Tibial artery (tissue), 4 donors: ENCODE measurements at regions not wholly inside any gene's neighbourhood (a gene's known extent, or its start where the extent isn't known, plus 50 kb on each side); places are given as distances from the start of the nearest gene placed in this dataset.

ENCODE experiments used
- DNase-seq, 2 donors: peaks; one replicate each; pipeline ENCODE4 v3.0.0-alpha.2; 2019
- H3K27ac ChIP-seq, 2 donors: fragments of 200-600 bp; sonication (generic) in 1 of 2; 1 replicate in 1 of 2; 2 replicates in 1 of 2; pipeline ENCODE4 v1.5.1; 2018 to 2019; ENCODE audit warnings: mild to moderate bottlenecking in 1 of 2
- H3K27me3 ChIP-seq, 2 donors: fragments of 200-600 bp; sonication (generic) in 1 of 2; one replicate each; pipeline versions ENCODE4 v1.5.1 to v1.6.0; 2016 to 2019
- H3K36me3 ChIP-seq, 3 donors: fragments of 200-600 bp; sonication (generic) in 2 of 3; one replicate each; pipeline ENCODE4 v1.5.1; 2016 to 2019; ENCODE audit warnings: mild to moderate bottlenecking in 2 of 3
- H3K4me1 ChIP-seq, 4 donors: fragments of 200-600 bp; sonication (generic) in 2 of 4; 1 replicate in 3 of 4; 2 replicates in 1 of 4; pipeline ENCODE4 v1.5.1; 2016 to 2019
- H3K4me3 ChIP-seq, 2 donors: fragments of 200-600 bp; sonication (generic) in 1 of 2; 1 replicate in 1 of 2; 2 replicates in 1 of 2; pipeline ENCODE4 v1.5.1; 2018 to 2019; ENCODE audit warnings: mild to moderate bottlenecking in 2 of 2
- H3K9me3 ChIP-seq, 3 donors: fragments of 200-600 bp; sonication (generic) in 1 of 3; one replicate each; pipeline ENCODE4 v1.5.1; 2016 to 2019
- intact Hi-C: fragments of 100-400 bp; cut with DNase I; formaldehyde crosslinking; loops from one replicate; pipeline ENCODE4 v1.15.0; 2023; ENCODE audit warnings: low total_unique reads
- TF ChIP-seq, protein P1 (sequence below), 2 experiments: fragments of 200-600 bp in 1 of 2; fragments of 450-650 bp in 1 of 2; IDR thresholded peaks; one replicate each; pipeline ENCODE4 v1.5.1; 2017 to 2019; ENCODE audit warnings: antibody characterized with exemption in 2 of 2, mild to moderate bottlenecking in 1 of 2, moderate library complexity in 1 of 2

DNA sequence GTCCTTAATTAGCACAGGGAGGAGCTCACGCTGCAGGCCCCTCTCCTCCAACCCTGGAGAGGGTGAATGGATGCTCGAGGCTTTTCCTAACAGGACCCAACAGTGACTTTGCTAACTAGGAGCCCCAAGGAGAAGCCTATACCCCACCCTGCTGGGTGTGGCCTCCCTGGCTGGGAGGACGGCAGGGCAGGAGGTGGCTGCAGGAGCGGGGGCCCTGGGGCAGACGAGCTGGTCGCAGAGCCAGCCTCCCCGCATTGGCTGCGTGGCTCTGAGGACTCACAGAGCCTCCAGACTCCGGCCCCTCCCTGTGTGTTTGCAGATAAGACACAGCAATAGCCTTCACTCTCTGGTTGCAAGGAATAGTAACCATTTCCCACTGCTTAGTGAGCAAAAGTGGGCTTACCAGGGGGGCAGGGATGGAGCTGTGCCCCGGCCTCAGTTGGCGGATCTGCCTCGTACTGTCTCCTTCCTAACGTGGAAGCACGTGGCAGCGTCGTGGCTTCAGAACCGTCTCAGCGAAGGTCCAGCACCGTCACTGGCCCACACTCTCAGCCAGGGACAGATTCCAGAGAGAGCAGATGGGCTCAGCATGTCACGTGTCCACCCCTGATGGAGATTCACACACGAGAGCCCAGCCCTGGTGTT is 1087.5 kb downstream of the BRD1 start:
- DNase-seq = peak; percentile 18 to 52
- Histone ChIP-seq H3K27me3 (no peaks in the 10 kb centered on the region), H3K9me3 (no peaks in the 10 kb centered on the region), H3K4me1 (no peaks in the 10 kb centered on the region), H3K4me3 (no peak overlapping the region), H3K36me3 (no peaks in the 10 kb centered on the region), H3K27ac (no peak overlapping the region)
- TF ChIP-seq, protein P1, sequence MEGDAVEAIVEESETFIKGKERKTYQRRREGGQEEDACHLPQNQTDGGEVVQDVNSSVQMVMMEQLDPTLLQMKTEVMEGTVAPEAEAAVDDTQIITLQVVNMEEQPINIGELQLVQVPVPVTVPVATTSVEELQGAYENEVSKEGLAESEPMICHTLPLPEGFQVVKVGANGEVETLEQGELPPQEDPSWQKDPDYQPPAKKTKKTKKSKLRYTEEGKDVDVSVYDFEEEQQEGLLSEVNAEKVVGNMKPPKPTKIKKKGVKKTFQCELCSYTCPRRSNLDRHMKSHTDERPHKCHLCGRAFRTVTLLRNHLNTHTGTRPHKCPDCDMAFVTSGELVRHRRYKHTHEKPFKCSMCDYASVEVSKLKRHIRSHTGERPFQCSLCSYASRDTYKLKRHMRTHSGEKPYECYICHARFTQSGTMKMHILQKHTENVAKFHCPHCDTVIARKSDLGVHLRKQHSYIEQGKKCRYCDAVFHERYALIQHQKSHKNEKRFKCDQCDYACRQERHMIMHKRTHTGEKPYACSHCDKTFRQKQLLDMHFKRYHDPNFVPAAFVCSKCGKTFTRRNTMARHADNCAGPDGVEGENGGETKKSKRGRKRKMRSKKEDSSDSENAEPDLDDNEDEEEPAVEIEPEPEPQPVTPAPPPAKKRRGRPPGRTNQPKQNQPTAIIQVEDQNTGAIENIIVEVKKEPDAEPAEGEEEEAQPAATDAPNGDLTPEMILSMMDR (IDR thresholded peaks at IDR 0.05) = no peak
- intact Hi-C loops = no loop called here

DNA sequence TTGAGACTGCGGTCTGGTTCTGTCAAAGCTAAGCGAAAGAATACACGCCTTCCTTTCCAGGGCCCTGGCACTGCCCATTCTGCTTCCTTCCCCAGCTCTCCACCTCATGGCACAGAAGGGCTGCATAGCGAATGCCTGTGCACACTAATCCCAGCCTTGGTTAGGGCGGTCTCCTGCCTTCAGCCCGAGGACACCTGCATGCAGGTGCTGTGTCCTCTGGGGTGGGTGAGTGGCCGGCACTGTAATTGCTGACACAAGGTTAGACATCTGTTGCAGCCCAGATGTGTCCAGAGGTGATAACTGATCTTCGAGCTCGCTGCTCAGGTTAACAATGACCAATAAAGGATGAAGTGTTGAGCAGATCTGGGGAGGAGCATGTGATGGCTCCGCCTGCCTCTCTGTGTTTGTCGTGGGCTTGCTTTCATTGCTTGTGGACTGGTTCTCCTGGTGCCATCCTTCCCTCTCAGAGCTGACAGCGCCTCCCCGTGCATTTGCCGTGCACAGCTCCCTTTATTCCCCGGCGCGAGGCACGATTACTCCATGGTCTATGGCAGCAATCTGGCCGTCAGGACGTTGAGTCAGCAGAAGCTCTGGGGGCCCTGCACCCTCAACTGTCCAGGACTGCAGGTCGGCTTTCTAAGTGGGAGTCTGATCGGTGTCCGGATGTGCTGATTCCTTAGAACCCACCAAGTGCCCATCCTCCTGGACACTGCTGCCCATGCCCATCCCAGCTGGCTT is 1088.2 kb downstream of the BRD1 start:
- Histone ChIP-seq H3K27me3 (no peaks in the 10 kb centered on the region), H3K4me1 (no peaks in the 10 kb centered on the region), H3K36me3 (no peaks in the 10 kb centered on the region), H3K4me3 (no peak overlapping the region), H3K9me3 (no peaks in the 10 kb centered on the region), H3K27ac (no peak overlapping the region)
- intact Hi-C loops = no loop called here
- TF ChIP-seq, protein P1 (IDR thresholded peaks at IDR 0.05) = no peak
- peak; percentile 16 to 51 for DNase-seq

GRCh38 chr22:48738204-48738980 is 1089.3 kb downstream of the BRD1 start:
- intact Hi-C loops = no loop called here
- Histone ChIP-seq H3K27ac (no peak overlapping the region), H3K4me3 (no peak overlapping the region), H3K4me1 (no peaks in the 10 kb centered on the region), H3K27me3 (no peaks in the 10 kb centered on the region), H3K36me3 (no peaks in the 10 kb centered on the region), H3K9me3 (no peaks in the 10 kb centered on the region)
- DNase-seq = peak in 1 of 2 donors; percentile 45
- TF ChIP-seq, protein P1 (IDR thresholded peaks at IDR 0.05) = no peak

DNA sequence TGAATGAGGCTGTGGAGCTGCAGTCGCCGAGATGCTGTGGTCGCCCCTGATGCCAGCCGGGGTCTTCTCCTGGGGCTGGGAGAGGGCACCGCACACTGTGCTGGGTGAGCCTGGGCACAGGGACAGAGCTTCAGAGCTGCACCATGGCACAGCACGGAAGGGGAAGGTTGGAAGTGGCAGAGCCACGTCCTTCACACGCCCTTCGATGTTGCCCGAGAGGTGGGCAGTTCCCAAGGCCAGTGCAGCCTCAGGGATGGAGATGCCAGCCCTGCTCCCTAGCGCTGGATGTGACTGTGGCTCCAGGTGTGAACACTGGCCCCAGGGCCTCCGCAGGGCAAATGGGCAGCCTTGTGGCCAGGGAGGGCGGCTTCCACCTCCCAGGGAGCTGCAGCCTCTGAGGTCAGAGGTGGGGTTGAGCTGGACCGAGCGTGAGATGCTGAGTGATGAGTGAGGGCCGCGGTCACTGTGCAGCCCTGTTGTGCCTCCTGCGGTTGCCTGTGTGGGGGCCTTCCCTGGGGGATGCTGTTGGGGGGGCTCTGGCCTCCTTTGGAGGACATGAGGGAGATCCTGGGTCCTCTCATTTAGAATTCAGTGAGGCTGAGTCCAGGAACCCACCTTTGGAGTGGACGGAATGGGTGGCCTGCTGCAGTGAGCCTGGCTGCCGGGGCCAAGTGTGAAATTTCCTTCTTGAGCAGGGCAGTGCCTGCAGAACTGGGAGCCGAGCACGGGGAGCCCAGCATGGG is 1090.0 kb downstream of the BRD1 start:
- Histone ChIP-seq H3K4me1 (no peaks in the 10 kb centered on the region), H3K4me3 (no peak overlapping the region), H3K9me3 (no peaks in the 10 kb centered on the region), H3K27me3 (no peaks in the 10 kb centered on the region), H3K27ac (no peak overlapping the region), H3K36me3 (no peaks in the 10 kb centered on the region)
- TF ChIP-seq, protein P1 (IDR thresholded peaks at IDR 0.05) = no peak
- intact Hi-C loops = no loop called here
- peak in 1 of 2 donors; percentile 60 for DNase-seq
